GM21528 (cell line): ENCODE measurements at regions not wholly inside any gene's neighbourhood (a gene's known extent, or its start where the extent isn't known, plus 50 kb on each side); places are given as distances from the start of the nearest gene placed in this dataset.

ENCODE experiments used
- ATAC-seq: cut with Tn5 transposase; IDR thresholded peaks from one replicate; pipeline ENCODE4 v1.9.1; 2021; ENCODE audit warnings: mild to moderate bottlenecking, moderate library complexity; ENCODE audit not compliant: unreplicated experiment, low FRiP score

GRCh38 chr12:66901138-66901932 is 222.5 kb upstream of the GRIP1 start:
- peak; percentile 94 for ATAC-seq

- no peak for ATAC-seq
These were observed 223.1 kb upstream of the GRIP1 start for GRCh38 chr12:66902020-66902419.

GRCh38 chr12:66903782-66904396 is 225.0 kb upstream of the GRIP1 start:
- ATAC-seq, result no peak

- no peak for ATAC-seq
These were observed 226.3 kb upstream of the GRIP1 start for GRCh38 chr12:66905201-66905600.

- ATAC-seq, result no peak
These were observed 231.6 kb upstream of the GRIP1 start for GRCh38 chr12:66910366-66910974.

- no peak for ATAC-seq
These were observed 236.5 kb upstream of the GRIP1 start for GRCh38 chr12:66915306-66915904.

- no peak for ATAC-seq
These were observed 237.3 kb upstream of the GRIP1 start for GRCh38 chr12:66916189-66916588.

- no peak for ATAC-seq
These were observed 240.6 kb upstream of the GRIP1 start for GRCh38 chr12:66919466-66919865.

- ATAC-seq, result no peak
These were observed 241.3 kb upstream of the GRIP1 start for GRCh38 chr12:66920205-66920604.

GRCh38 chr12:66921151-66921550 is 242.3 kb upstream of the GRIP1 start:
- ATAC-seq, result no peak

GRCh38 chr12:66925083-66925482 is 246.2 kb upstream of the GRIP1 start:
- no peak for ATAC-seq

GRCh38 chr12:66929121-66929520 is 250.2 kb upstream of the GRIP1 start:
- ATAC-seq, result no peak

- ATAC-seq, result no peak
These were observed 252.2 kb upstream of the GRIP1 start for GRCh38 chr12:66931091-66931490.

- ATAC-seq, result no peak
These were observed 253.2 kb upstream of the GRIP1 start for GRCh38 chr12:66932126-66932525.

- ATAC-seq, result no peak
These were observed 255.6 kb upstream of the GRIP1 start for GRCh38 chr12:66934302-66935062.

- no peak for ATAC-seq
These were observed 262.3 kb upstream of the GRIP1 start for GRCh38 chr12:66941150-66941549.

GRCh38 chr12:66942741-66943465 is 264.0 kb upstream of the GRIP1 start:
- no peak for ATAC-seq

- no peak for ATAC-seq
These were observed 265.5 kb upstream of the GRIP1 start for GRCh38 chr12:66944365-66944764.

GRCh38 chr12:66945189-66945817 is 266.4 kb upstream of the GRIP1 start:
- ATAC-seq, result no peak

GRCh38 chr12:66947119-66947518 is 268.2 kb upstream of the GRIP1 start:
- no peak for ATAC-seq
